Upper lobe of left lung (tissue), 6 donors: ENCODE measurements at regions not wholly inside any gene's neighbourhood (a gene's known extent, or its start where the extent isn't known, plus 50 kb on each side); places are given as distances from the start of the nearest gene placed in this dataset.

Source experiments
- ATAC-seq, 2 donors: fragments of 200-7000 bp; cut with Tn5 transposase; one replicate each; pipeline ENCODE4 v1.9.1; 2022; ENCODE audit warnings: mild to moderate bottlenecking in 2 of 2, moderate library complexity in 2 of 2; ENCODE audit not compliant: low FRiP score in 2 of 2
- DNase-seq, 2 donors: peaks; one replicate each; pipeline ENCODE4 v3.0.0-alpha.2; 2019 to 2020
- H3K27ac ChIP-seq, 4 donors: fragments of 200-600 bp; sonication (generic); one replicate each; pipeline ENCODE4 v1.5.1; 2016 to 2019
- H3K27me3 ChIP-seq, 4 donors: fragments of 200-600 bp; sonication (generic); one replicate each; pipeline ENCODE4 v1.5.1; 2017 to 2019
- H3K36me3 ChIP-seq, 4 donors: fragments of 200-600 bp; sonication (generic); one replicate each; pipeline ENCODE4 v1.5.1; 2016 to 2019
- H3K4me1 ChIP-seq, 4 donors: fragments of 200-600 bp; sonication (generic); one replicate each; pipeline ENCODE4 v1.5.1; 2018 to 2019
- H3K4me3 ChIP-seq, 4 donors: fragments of 200-600 bp; sonication (generic); one replicate each; pipeline ENCODE4 v1.5.1; 2017 to 2019; ENCODE audit warnings: mild to moderate bottlenecking in 2 of 4, moderate library complexity in 1 of 4
- H3K9me3 ChIP-seq, 4 donors: fragments of 200-600 bp; sonication (generic); one replicate each; pipeline ENCODE4 v1.5.1; 2018 to 2019
- EP300 ChIP-seq, 4 donors: sonication (generic); formaldehyde crosslinking; IDR thresholded peaks; one replicate each; pipeline ENCODE4 v1.5.1; 2017; ENCODE audit warnings: antibody characterized with exemption in 4 of 4, control low read depth in 2 of 4
- POLR2A ChIP-seq, 4 donors: fragments of 450-650 bp; IDR thresholded peaks; one replicate each; pipeline ENCODE4 v1.5.1; 2016 to 2017; ENCODE audit warnings: antibody characterized with exemption in 4 of 4, mild to moderate bottlenecking in 2 of 4
- POLR2AphosphoS5 ChIP-seq, 2 donors: sonication (generic); formaldehyde crosslinking; IDR thresholded peaks; one replicate each; pipeline ENCODE4 v1.5.1; 2017; ENCODE audit warnings: antibody characterized with exemption in 2 of 2
- WGBS, 2 donors: methylation state at CpG; one replicate each; pipeline ENCODE4 v1.1.5; 2017 to 2018; 5-methylcytosine and 5-hydroxymethylcytosine counted together
- TF ChIP-seq, protein P1 (sequence below), 6 experiments: fragments of 450-650 bp in 4 of 6; fragments of 200-600 bp in 2 of 6; sonication (generic) in 2 of 6; IDR thresholded peaks; one replicate each; pipeline ENCODE4 v1.5.1; 2016 to 2019; ENCODE audit warnings: antibody characterized with exemption in 6 of 6
- donor health status: DM: no; HTN: no; CAD: no; lungs with moderate emphysema.
- donor health status: DM: no; HTN: yes; CAD: no; lungs with severe emphysema.

DNA sequence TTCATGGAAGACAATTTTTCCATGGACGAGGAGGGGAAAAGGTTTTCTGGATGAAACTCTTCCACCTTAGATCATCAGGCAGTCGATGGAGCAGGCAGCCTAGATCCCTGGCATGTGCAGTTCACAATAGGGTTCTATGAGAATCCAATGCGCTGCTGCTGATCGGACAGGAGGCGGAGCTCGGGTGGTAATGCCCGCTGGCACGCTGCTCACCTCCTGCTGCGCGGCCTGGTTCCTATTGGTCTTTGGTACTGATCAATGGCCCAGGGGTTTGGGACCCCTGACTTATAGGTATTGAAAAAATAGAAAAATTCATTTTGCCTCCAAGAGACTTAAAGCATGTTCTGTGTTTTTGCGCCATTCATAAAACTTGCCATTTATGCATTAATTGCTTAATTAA lies 793.9 kb upstream of the NR2F2 start:
- Histone ChIP-seq H3K4me1 (no peaks in the 10 kb centered on the region), H3K9me3 (no peaks in the 10 kb centered on the region), H3K27ac (no peak overlapping the region), H3K36me3 (no peaks in the 10 kb centered on the region), H3K27me3 (no peaks in the 10 kb centered on the region), H3K4me3 (no peak overlapping the region)
- TF ChIP-seq POLR2A (IDR thresholded peaks at IDR 0.05) (no peak), POLR2AphosphoS5 (IDR thresholded peaks at IDR 0.05) (no peak)
- TF ChIP-seq, protein P1, sequence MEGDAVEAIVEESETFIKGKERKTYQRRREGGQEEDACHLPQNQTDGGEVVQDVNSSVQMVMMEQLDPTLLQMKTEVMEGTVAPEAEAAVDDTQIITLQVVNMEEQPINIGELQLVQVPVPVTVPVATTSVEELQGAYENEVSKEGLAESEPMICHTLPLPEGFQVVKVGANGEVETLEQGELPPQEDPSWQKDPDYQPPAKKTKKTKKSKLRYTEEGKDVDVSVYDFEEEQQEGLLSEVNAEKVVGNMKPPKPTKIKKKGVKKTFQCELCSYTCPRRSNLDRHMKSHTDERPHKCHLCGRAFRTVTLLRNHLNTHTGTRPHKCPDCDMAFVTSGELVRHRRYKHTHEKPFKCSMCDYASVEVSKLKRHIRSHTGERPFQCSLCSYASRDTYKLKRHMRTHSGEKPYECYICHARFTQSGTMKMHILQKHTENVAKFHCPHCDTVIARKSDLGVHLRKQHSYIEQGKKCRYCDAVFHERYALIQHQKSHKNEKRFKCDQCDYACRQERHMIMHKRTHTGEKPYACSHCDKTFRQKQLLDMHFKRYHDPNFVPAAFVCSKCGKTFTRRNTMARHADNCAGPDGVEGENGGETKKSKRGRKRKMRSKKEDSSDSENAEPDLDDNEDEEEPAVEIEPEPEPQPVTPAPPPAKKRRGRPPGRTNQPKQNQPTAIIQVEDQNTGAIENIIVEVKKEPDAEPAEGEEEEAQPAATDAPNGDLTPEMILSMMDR (IDR thresholded peaks at IDR 0.05): no peak
- 89 to 94% methylated on average over 6 to 11 of the region's 11 CpGs for WGBS, 2 donors
- ATAC-seq (no peak), DNase-seq (peak in 1 of 2 donors; percentile 37)

DNA sequence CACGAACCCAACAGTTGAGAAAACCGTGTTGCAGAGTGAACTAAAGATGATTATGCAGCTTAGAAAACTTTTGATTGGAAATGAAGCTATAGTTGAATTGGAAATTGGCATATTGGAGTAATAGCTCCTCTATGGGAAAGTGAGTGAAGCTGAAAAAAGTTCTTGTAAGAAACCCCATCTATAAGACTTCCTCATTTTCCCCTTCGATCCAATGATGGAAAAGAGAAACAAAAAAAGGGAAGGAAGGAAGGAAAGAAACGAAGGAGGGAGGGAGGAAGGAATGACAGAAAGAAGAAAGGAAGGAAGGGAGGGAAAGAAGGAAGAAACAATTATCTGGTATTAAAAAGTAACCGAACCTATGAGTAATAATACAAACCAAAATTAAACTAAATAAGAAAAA lies 791.8 kb upstream of the NR2F2 start:
- no peaks in the 10 kb centered on the region for H3K36me3 ChIP-seq
- WGBS, 2 donors: 61 to 78% methylated on average over 5 of the region's 5 CpGs
- TF ChIP-seq, protein P1 (IDR thresholded peaks at IDR 0.05): no peak
- TF ChIP-seq POLR2A (IDR thresholded peaks at IDR 0.05) (no peak), EP300 (IDR thresholded peaks at IDR 0.05) (no peak), POLR2AphosphoS5 (IDR thresholded peaks at IDR 0.05) (no peak)
- H3K27ac ChIP-seq: no peak overlapping the region
- no peaks in the 10 kb centered on the region for H3K27me3 ChIP-seq
- no peak for ATAC-seq
- DNase-seq: no peak
- no peaks in the 10 kb centered on the region for H3K9me3 ChIP-seq
- no peak overlapping the region for H3K4me3 ChIP-seq
- no peaks in the 10 kb centered on the region for H3K4me1 ChIP-seq

DNA sequence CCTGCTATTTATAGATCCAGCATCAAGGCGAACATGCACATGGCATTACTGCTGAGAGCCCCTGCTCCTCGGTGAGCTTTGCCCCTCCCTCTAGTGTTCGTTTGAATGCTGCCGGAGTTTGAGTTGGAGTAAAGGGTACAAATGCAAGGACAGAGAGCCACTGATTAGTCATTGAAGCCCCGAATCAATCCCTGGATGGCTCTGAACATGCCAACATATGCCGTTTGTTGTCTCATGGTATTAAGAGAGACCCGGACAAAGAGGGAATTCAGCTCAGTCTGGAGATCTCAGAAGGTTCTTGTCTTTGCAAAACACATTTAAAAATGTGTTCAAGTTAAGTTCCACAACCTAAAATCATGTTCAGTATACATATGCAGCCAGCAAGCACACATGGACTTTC lies 789.2 kb upstream of the NR2F2 start:
- no peaks in the 10 kb centered on the region for H3K4me1 ChIP-seq
- no peak for TF ChIP-seq POLR2AphosphoS5 (IDR thresholded peaks at IDR 0.05)
- TF ChIP-seq POLR2A (IDR thresholded peaks at IDR 0.05): no peak
- TF ChIP-seq EP300 (IDR thresholded peaks at IDR 0.05): no peak
- TF ChIP-seq, protein P1 (IDR thresholded peaks at IDR 0.05): no peak
- WGBS, 2 donors: 79 to 87% methylated on average over 7 of the region's 7 CpGs
- H3K27me3 ChIP-seq: no peaks in the 10 kb centered on the region
- no peak overlapping the region for H3K27ac ChIP-seq
- no peaks in the 10 kb centered on the region for H3K9me3 ChIP-seq
- no peak for DNase-seq
- H3K36me3 ChIP-seq: no peaks in the 10 kb centered on the region
- ATAC-seq: no peak
- no peak overlapping the region for H3K4me3 ChIP-seq

DNA sequence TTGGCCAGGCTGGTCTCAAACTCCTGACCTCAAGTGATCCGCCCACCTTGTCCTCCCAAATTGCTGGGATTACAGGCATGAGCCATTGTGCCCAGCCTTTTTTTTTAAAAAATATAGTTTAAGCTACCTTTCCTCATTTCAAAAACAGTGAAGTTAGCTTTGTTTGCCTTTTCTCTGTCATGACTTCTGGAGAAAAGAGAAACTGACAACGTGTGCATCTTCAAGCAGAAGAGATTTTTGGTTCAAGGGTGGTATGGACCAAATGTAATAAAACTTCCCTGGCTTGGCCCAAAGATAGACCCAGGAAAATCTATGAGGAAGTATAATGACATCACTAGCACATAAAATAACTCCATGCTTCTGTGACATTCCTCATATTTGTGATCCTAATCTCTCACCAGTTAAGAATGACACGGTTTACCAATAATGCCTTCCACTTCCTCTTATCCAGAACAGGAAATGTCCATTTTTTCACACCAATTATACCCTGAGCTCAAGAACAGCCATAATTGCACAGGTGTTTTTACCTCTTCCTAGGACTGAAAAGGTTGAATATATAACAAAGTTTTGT lies 781.2 kb upstream of the NR2F2 start:
- H3K4me3 ChIP-seq: no peak overlapping the region
- TF ChIP-seq POLR2AphosphoS5 (IDR thresholded peaks at IDR 0.05) (no peak), EP300 (IDR thresholded peaks at IDR 0.05) (no peak), POLR2A (IDR thresholded peaks at IDR 0.05) (no peak)
- TF ChIP-seq, protein P1 (IDR thresholded peaks at IDR 0.05): no peak
- no peaks in the 10 kb centered on the region for H3K9me3 ChIP-seq
- DNase-seq (no peak), ATAC-seq (no peak)
- 55 to 78% methylated on average over 3 of the region's 3 CpGs for WGBS, 2 donors
- no peak overlapping the region for H3K27ac ChIP-seq
- H3K4me1 ChIP-seq: no peaks in the 10 kb centered on the region
- H3K27me3 ChIP-seq: no peaks in the 10 kb centered on the region
- H3K36me3 ChIP-seq: no peaks in the 10 kb centered on the region

DNA sequence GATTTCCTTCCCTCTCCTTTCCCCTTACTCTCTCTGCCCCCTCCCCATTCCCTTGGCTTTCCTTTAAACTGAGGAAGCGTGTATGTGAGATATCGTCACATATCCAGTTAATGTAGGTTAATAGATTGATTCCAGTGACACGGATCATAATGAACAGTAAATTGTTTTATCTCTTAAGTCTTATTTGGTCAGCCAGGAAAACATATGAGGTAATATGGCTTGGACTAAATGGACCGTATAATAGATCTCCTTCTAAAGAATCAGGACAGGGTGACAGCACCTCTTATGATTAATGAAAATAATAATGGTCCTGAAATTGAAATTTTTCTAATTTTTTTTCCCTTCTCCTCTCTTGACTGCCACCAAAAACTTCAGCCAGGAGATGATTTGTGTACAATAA lies 779.8 kb upstream of the NR2F2 start:
- no peak for DNase-seq
- TF ChIP-seq POLR2AphosphoS5 (IDR thresholded peaks at IDR 0.05) (no peak), EP300 (IDR thresholded peaks at IDR 0.05) (no peak), POLR2A (IDR thresholded peaks at IDR 0.05) (no peak)
- TF ChIP-seq, protein P1 (IDR thresholded peaks at IDR 0.05): no peak
- Histone ChIP-seq H3K36me3 (no peaks in the 10 kb centered on the region), H3K9me3 (no peaks in the 10 kb centered on the region), H3K27ac (no peak overlapping the region), H3K4me3 (no peak overlapping the region), H3K27me3 (no peaks in the 10 kb centered on the region), H3K4me1 (no peaks in the 10 kb centered on the region)
- ATAC-seq: no peak
- WGBS, 2 donors: 83 to 87% methylated on average over 4 of the region's 4 CpGs
